Erythroblast (primary cell): ENCODE measurements at regions not wholly inside any gene's neighbourhood (a gene's known extent, or its start where the extent isn't known, plus 50 kb on each side); places are given as distances from the start of the nearest gene placed in this dataset.

Experiments used
- DNase-seq, 2 experiments: peaks; one replicate each; lab custom pipeline; 2025; lab: John Stamatoyannopoulos, UW
- GATA1 ChIP-seq: IDR thresholded peaks from 2 replicates; pipeline ENCODE4 v1.6.1; 2011; ENCODE audit warnings: low read depth, mild to moderate bottlenecking, control low read depth, low read length, moderate library complexity
- POLR2A ChIP-seq: IDR thresholded peaks from 2 replicates; pipeline ENCODE4 v1.6.1; 2011; ENCODE audit warnings: mild to moderate bottlenecking, low read length

DNA sequence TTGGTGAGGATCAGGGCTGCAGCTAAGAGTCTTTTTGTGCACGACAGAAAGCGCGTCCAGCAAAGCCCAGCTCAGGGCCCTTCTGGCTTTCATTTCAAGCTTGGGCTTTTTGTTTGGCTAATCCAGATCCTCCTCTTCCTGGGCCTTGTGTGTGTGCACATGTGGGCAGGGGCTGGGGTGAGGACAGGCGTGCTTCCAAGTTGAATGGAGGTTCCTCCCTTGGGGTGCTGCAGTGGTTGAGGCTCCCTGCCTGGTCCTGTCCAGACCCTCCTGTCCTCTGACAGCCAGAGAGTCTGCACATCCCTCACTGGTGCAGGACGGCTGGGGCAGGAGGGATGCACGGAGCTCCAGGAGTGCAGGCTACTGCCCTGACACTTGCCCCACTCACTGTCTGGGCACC lies 62.0 kb upstream of the NECTIN1 start:
- no peak for TF ChIP-seq POLR2A
- no peak for TF ChIP-seq GATA1
- no peak for DNase-seq

DNA sequence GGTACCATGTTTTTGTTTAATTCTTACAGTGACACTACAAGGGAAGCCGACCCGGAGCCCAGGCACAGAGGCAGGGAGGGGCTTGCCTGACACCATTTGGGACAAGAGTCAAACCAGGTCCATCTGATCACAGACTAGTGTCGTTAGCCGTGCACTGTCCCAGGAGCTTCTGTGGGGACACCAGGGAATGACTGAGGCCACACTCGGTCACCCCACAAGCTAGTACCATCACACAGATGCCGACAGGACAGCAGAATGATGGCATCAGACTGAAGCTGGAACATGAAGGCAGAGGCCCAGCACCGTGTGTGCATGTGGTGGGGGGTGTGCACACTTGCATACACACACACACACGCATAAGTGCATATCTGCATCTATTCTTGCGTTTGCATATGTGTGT lies 61.5 kb upstream of the NECTIN1 start:
- DNase-seq: no peak
- TF ChIP-seq GATA1: no peak
- TF ChIP-seq POLR2A: no peak

DNA sequence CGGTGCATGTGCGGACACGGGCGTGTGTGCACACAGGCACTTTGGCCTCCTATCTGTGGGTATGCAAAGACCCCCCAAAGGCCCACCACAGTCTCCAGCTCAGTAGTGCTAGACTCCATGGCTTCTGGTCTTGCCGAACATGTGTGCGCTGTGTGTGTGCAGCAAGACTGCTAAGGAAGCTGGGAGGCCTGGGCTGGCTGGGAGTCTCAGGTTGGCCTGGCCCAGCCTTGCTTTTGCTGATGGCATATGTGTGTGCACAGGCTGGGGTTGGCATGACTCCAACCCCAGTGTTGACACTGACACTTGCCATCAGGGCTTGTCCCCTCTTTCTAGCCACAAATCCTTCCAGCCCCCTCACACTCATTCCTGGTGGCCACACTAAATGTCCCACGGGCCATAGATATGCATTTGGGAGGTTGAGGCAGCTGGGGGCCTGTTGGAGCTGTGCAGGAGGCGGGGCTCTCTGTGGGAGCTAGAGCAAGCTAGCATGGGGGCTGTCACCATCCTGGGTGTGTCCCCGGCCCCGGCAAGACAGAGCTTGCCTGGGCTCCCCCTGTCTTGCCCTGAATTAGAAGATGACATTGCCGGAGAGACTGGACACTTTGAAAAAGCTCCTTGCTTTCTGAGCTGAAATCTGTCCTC lies 60.9 kb upstream of the NECTIN1 start:
- TF ChIP-seq POLR2A (no peak), GATA1 (no peak)
- no peak for DNase-seq

DNA sequence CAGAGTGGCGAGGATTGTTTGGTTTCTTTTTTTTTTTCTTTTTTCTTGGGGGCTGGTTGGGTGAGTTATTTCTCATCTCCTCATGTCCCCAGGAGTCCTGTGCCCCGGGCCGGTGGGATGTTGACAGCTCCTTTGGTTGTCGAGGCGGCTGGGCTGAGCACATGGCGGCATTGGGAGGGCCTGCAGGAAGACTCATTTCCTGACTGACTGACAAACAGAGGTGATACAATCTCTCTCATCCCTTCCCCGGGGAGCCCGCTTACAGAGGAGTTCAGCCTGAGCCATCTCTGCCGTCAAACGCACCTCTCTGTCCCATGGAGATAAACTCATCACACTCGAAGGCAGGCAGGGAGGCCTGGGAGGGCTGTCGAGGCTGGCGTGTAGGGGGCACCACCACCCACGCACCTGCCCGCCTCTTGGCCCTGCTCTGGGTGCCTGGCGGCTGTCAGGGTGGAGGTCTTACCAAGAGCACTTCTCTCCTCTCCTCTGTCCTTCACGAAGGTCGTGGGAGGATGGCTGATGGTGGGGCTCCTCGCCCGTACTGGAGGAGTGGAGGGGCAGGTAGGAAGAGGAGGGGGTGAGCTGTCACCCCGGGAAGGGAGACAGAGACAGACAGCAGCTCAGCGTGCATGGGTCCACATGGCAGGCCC lies 60.0 kb upstream of the NECTIN1 start:
- no peak for DNase-seq
- TF ChIP-seq POLR2A (no peak), GATA1 (no peak)

DNA sequence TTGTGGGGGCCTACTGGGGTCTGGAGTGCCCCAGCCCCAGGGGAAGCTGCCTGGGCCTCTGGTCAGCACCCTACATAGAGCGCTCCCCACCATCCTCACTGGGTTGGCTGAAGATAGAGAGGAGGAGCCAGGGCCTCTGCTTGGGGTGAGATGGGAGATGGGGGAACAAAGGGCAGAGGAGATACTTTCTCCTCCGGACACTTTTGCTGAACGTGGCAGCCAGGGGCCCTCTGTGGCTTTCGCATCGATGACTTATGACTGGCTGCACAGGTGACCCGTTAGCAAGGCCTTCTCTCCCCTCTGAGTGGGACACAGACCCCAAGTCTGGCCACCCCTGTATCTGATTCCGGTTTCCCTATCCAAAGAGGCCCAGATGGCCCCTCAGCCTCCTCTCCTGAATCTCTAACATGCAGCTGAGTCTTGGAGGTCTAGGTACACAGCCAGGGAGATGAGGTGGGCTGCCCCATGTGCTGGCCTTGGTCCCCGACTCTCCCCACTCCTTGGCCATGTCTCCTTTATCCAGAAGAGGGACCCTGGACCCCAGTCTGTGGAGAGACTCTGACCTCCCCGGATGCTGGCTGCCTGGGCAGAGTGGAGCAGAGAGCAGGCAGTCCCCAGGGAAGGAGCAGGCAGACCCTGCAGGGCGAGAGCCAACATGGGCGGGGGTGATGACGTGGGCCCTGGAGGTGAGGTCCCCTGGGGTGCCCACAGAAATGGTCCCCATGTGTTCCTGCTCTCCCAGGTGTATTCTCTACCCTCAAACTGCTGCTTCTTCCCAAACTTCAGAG lies 59.3 kb upstream of the NECTIN1 start:
- TF ChIP-seq POLR2A: no peak
- no peak for TF ChIP-seq GATA1
- DNase-seq: no peak

DNA sequence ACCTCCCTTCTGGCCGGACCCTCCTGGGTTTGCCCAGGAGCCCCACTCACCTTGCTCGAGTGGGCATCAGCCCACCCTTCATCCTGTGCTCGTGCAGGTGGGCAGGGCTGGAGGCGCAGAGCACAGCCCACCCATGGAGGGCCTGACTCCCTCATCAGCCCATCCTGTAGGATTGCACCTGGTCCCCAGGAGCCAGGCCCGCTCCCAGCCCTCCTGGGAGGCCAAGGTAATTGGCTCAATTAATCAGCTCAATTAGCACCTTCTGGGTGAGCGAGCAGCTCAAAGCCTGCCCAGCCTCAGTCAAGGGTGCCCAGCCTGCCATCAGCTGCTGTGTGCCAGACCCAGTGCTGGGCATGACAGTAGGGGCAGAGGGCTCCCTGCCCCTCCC lies 58.1 kb upstream of the NECTIN1 start:
- no peak for DNase-seq
- TF ChIP-seq GATA1: no peak
- no peak for TF ChIP-seq POLR2A

DNA sequence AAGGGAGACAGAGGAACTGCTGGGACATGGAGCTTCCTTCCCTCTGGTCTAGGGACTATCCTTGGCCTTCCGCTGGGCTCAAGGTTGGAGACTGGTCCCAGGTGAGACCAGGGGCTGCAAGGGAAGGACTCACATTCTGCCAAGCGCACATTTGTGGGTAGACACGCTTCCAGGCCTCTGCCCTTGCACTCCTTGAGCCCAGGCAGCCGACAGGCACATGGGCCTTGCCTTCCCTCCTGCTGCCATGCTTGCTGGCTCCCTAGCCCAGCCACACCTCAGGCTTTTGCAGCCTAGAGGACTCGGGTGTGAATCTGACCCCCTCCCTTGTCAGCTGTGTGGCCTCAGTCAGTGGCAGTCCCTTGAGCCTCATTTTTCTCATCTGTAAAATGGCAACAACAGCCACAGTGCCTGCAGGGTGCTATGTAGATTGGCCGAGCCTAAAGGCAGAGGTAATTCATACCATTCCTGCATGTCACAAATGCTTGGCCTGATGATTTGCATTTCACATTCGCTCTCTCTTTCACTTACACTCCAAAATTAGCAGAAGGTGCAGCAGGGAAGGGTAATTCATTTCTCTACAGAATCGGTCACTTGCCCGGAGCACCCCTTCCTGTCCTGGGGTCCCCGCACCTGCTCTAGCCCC lies 57.6 kb upstream of the NECTIN1 start:
- no peak for TF ChIP-seq GATA1
- no peak for TF ChIP-seq POLR2A
- no peak for DNase-seq

DNA sequence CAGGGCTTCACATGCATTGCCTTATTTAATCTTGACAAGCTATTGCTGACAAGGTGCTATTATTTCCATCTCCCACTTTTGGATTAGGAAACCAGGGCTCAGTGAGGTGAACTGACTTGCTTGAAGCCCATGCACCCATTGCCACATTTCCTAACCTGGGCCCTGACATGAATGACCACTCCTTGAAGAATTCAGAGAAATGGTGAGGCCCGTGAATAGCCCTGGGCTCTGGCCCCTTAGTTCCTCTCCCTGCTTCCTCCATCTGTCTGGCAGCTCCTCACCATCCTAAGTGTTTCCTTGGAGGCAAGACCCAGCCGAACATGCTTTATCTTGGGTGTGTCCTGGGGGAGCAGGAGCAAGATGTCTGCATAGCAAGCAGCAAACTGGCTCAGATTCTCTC lies 56.1 kb upstream of the NECTIN1 start:
- DNase-seq: no peak
- no peak for TF ChIP-seq GATA1
- TF ChIP-seq POLR2A: no peak

DNA sequence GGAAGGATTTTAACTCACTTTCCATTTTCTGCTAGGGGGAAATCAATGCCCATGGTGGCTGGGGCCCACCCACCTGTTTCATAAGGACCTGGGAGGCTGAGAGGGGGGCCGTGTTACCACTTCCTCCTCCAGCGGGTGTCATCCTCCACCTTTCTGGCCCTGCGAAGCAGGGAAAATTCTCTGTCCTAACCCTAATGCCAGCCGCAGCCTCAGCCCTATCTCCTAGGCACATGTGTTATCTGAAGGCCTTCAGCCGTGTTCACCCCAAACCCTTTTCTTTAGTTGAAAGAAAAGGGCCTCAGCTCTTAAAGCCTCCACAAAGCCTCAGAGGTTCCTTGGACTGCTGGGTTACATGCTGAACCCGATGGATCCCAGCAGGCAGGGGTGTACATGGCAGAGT lies 55.4 kb upstream of the NECTIN1 start:
- TF ChIP-seq POLR2A (no peak), GATA1 (no peak)
- DNase-seq: no peak

DNA sequence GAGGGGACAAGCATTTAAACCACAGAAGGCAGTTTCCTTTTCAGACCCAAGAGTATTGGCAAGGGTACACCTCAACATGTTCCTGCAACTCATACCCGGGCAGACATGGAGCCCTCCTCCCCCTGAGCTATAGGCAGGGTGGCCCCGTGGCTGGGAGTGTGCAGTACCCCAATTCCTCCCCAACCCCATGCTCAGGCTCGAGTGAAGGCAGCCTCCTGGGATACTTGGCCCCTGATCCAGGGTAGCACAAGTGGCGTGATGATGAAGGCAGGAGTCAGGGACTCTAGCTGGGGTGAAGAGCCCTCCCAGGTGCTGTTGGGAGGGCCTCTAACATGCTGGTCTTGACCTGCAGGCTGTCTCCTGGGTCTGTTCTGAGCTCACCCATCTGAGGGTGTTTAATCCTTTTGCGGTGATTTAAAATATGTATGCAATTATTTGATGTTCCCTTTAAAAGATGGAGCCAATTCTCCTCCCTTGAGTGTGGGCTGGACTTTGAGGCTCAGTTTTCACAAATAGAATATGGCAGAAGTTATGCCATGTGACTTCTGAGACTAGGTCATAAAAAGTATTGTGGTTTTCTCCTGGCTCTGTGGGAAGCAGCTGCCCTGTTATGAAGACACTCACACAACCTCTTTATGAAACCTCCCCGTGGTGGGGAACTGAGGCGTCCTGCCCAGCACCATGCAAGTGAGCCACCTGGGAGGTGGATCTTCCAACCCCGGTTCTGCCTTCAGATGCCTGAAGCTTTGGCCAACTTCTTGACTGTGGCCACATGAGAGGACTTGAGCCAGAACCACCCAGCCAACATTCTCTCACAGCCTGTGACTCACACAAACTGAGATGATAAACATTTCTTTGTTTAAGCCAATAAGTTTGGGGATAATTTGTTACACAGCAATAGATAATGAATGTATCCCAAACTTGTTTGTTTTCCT lies 54.7 kb upstream of the NECTIN1 start:
- no peak for TF ChIP-seq GATA1
- no peak for TF ChIP-seq POLR2A
- no peak for DNase-seq

DNA sequence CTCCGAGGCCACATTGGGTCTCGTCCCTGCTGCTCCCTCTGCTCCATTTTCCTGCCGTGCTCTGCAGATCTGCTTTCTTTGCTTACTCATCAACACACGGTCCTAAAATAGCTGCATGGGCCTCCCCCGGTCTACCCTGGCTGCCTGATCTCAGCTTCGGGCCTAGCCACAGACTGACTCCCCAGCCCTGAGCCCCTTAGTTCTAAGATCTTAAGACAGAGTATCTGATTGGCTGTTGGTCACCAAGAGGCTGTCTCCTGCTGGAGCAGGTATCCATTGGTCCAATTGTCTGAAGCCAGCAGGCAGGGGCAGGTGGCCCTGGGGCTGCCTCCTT lies 53.7 kb upstream of the NECTIN1 start:
- TF ChIP-seq POLR2A: no peak
- no peak for TF ChIP-seq GATA1
- DNase-seq: no peak

DNA sequence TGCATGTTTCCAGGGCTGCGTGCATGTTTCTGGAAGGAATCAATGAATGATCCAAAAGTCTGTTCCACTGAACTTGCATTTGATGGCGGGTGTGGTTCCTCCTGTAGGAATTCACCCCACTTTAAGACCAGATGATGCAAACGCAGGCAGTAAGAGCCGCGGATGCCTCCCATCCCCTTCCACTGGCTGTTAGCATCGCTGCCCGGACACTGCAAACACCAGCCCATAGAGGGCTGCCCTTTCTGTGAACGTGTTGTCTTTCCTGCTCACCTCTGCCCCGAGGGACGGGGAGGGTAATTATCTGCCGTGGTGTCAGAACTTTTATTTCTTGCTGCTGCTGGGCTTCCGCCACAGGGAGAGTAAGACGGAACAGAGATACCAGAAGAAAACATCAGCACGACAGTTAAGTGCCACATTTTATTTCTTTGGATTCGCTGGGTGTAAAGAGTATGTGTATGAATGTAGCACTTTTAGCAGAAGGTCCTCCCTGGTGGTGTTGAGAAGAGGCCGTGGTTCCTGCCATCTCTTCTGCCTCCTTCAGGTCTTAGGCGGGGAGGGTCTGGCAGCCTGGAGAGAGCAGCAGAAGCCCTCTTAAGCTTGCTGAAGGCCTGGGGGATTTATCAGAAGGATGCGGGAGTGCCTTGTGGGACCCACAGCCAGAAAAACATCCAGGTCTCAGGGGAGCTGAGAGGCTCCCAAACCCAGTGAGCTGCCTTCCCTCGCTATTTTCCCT lies 53.2 kb upstream of the NECTIN1 start:
- DNase-seq: no peak
- TF ChIP-seq POLR2A: no peak
